ENCODE measurements at regions not wholly inside any gene's neighbourhood (a gene's known extent, or its start where the extent isn't known, plus 50 kb on each side); places are given as distances from the start of the nearest gene placed in this dataset.

GRCh38 chr12:94049718-94050117 is 98.7 kb upstream of the PLXNC1 start:
- Mint-ChIP-seq H3K4me1 (peaks cover 15% of the 10 kb centered on the region), H3K27ac (no peak overlapping the region), H3K9me3 (peaks cover 6% of the 10 kb centered on the region), H3K27me3 (ENCODE audit: low read depth) (no peaks in the 10 kb centered on the region), H3K4me3 (no peak overlapping the region), H3K36me3 (ENCODE audit: low read depth) (no peaks in the 10 kb centered on the region)
- no peak for TF ChIP-seq CTCF (IDR thresholded peaks at IDR 0.05; ENCODE audit: unreplicated experiment in 3 of 3)

DNA sequence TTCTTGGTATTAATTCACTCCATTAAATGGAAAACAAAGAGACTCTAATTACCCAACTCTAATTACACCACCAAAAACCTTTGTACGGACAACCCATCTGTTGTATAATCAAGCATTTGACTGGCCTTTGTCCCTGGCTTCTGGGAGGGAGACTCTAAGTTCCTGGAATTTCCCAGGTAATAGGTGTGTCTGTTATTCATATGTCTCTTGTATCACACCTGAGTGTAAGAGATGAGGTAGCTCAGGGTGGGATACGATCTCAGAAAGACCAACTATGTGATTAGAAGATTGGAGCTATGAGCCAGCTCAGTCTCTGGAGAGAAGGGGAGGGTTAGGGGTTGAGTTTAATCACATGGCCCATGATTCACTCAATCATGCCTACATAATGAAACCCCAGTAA is 94.7 kb upstream of the PLXNC1 start:
- H3K36me3 Mint-ChIP-seq (ENCODE audit: low read depth), result no peaks in the 10 kb centered on the region
- H3K27me3 Mint-ChIP-seq (ENCODE audit: low read depth), result no peaks in the 10 kb centered on the region
- peaks cover 6% of the 10 kb centered on the region for H3K9me3 Mint-ChIP-seq
- no peak overlapping the region for H3K4me3 Mint-ChIP-seq
- H3K4me1 Mint-ChIP-seq, result peaks cover 28% of the 10 kb centered on the region
- H3K27ac Mint-ChIP-seq, result no peak overlapping the region
- no peak for TF ChIP-seq CTCF (IDR thresholded peaks at IDR 0.05; ENCODE audit: unreplicated experiment in 3 of 3)

GRCh38 chr12:94055528-94055927 is 92.8 kb upstream of the PLXNC1 start:
- Mint-ChIP-seq H3K36me3 (ENCODE audit: low read depth) (no peaks in the 10 kb centered on the region), H3K4me3 (no peak overlapping the region), H3K9me3 (peaks cover 6% of the 10 kb centered on the region), H3K27me3 (ENCODE audit: low read depth) (no peaks in the 10 kb centered on the region), H3K4me1 (peaks cover 28% of the 10 kb centered on the region), H3K27ac (no peak overlapping the region)
- TF ChIP-seq CTCF (IDR thresholded peaks at IDR 0.05; ENCODE audit: unreplicated experiment in 3 of 3), result no peak

DNA sequence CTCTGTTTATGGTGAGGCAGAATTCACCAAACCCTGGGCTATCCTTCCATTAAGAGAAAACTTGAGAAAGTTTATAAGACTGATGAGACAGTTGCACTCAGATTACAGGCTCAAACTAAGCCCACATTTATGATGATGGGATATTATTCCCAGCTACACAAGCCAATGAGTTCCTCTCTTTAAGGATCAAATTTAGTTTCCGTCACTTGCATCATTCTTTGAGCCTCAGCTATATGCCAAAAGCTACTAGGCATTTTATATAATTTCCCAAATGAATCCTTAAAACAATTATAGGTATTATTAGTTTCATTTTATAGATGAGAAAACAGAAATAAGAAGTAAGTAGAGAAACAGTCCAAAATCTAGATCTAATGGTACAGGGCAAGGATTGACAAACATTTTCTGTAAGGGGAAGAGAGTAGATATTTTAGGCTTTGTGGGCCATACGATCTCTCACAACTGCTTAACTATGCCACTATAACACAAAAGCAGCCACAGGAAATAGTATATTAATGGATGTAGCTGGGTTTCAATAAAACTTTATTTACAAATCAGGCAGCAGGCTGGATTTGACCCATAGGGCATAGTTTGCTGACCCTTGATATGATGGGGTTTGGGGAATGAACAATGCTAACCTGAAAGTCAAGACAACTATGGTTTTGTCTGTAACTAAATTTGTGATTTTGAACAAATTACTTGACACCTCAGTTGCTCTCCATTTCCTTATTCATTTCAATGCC is 91.8 kb upstream of the PLXNC1 start:
- no peak for TF ChIP-seq CTCF (IDR thresholded peaks at IDR 0.05; ENCODE audit: unreplicated experiment in 3 of 3)
- Mint-ChIP-seq H3K4me3 (no peak overlapping the region), H3K9me3 (peaks cover 1% of the 10 kb centered on the region), H3K27ac (no peak overlapping the region), H3K27me3 (ENCODE audit: low read depth) (no peaks in the 10 kb centered on the region), H3K4me1 (peaks cover 28% of the 10 kb centered on the region), H3K36me3 (ENCODE audit: low read depth) (no peaks in the 10 kb centered on the region)

GRCh38 chr12:94057262-94058151 is 90.9 kb upstream of the PLXNC1 start:
- no peaks in the 10 kb centered on the region for H3K36me3 Mint-ChIP-seq (ENCODE audit: low read depth)
- H3K4me1 Mint-ChIP-seq, result peaks cover 26% of the 10 kb centered on the region
- no peak overlapping the region for H3K27ac Mint-ChIP-seq
- TF ChIP-seq CTCF (IDR thresholded peaks at IDR 0.05; ENCODE audit: unreplicated experiment in 3 of 3), result no peak
- H3K27me3 Mint-ChIP-seq (ENCODE audit: low read depth), result no peaks in the 10 kb centered on the region
- H3K4me3 Mint-ChIP-seq, result no peak overlapping the region
- no peaks in the 10 kb centered on the region for H3K9me3 Mint-ChIP-seq
